ENCODE measurements at regions not wholly inside any gene's neighbourhood (a gene's known extent, or its start where the extent isn't known, plus 50 kb on each side); places are given as distances from the start of the nearest gene placed in this dataset.

DNA sequence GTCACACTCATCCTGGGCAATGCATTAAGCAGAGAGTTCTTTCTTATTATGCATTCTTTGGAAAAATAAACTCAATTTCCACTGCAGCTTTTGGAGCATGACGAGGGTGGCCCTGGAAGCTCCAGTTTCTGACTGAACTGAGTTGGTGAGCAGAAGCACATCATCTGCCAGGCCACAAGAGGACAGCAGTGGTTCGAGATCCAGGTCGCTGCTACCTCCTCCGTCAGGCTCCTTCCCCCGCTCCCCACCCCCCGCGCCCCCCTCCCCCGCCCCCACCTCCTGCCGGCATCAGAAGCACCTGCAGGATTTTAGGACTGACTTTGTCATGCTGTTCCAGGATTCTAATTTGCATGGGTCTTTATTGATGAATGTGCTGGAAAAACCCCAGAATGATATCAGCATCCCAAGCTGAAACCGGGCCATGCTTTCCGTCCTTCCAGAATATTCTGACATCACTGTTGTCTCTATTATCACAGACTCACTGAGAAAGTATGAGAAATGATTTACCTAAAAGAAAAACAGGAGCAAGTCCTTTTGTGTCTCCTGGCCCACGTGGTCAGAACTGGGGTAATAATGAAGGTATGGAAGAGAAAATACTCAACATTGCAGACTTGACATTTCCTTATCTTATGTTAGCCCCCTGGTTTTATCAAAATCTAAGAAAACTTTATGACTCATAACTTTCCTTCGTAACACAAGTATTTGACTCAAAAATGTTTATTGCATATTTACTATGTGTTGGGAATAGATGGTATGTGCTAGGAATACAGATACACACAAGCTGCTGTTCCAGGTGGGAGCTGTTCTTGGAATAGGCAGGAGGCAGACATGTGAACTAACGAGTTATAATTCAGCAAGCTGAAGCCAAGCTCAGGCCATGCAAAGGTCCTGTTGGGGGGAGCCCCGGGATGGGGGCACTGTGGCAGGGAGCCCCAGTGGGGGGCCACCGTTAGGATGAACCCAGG, 220.2 kb upstream of the EXOC2 start:
- TF ChIP-seq CTCF (IDR thresholded peaks at IDR 0.05): peak in 1 of 3 donors; percentile 12
- no peak for TF ChIP-seq POLR2AphosphoS5 (IDR thresholded peaks at IDR 0.05)
- no peak for TF ChIP-seq POLR2A (IDR thresholded peaks at IDR 0.05)

Measured in breast epithelium (tissue), 3 donors.